Gastrocnemius medialis (tissue), 4 donors: ENCODE measurements at regions not wholly inside any gene's neighbourhood (a gene's known extent, or its start where the extent isn't known, plus 50 kb on each side); places are given as distances from the start of the nearest gene placed in this dataset.

Experiments
- ATAC-seq, 2 donors: fragments of 150-250 bp; one replicate each; pipeline ENCODE4 v1.9.1; 2016
- DNase-seq, 2 donors: peaks; one replicate each; pipeline ENCODE4 v3.0.0-alpha.2; 2019
- H3K27ac ChIP-seq, 4 donors: fragments of 200-600 bp; sonication (generic); 1 replicate in 1 of 4; 2 replicates in 3 of 4; pipeline ENCODE4 v1.5.1; 2016 to 2018; ENCODE audit warnings: mild to moderate bottlenecking in 2 of 4, moderate library complexity in 1 of 4
- H3K27me3 ChIP-seq, 3 donors: fragments of 200-600 bp; sonication (generic) in 2 of 3; 1 replicate in 1 of 3; 2 replicates in 2 of 3; pipeline versions ENCODE4 v1.5.1 to v1.6.0; 2016 to 2019; ENCODE audit warnings: mild to moderate bottlenecking in 1 of 3, moderate library complexity in 1 of 3
- H3K36me3 ChIP-seq, 2 donors: fragments of 200-600 bp; sonication (generic) in 1 of 2; one replicate each; pipeline ENCODE4 v1.5.1; 2017 to 2018
- H3K4me1 ChIP-seq, 2 donors: fragments of 200-600 bp; sonication (generic) in 1 of 2; one replicate each; pipeline ENCODE4 v1.5.1; 2016 to 2017; ENCODE audit warnings: mild to moderate bottlenecking in 2 of 2
- H3K4me3 ChIP-seq, 4 donors: fragments of 200-600 bp; sonication (generic) in 3 of 4; 1 replicate in 1 of 4; 2 replicates in 3 of 4; pipeline ENCODE4 v1.5.1; 2016 to 2019; ENCODE audit warnings: mild to moderate bottlenecking in 2 of 4
- H3K9me3 ChIP-seq, 3 donors: fragments of 200-600 bp; sonication (generic) in 2 of 3; 1 replicate in 1 of 3; 2 replicates in 2 of 3; pipeline ENCODE4 v1.5.1; 2016 to 2019
- POLR2A ChIP-seq, 2 donors: fragments of 450-650 bp; IDR thresholded peaks; one replicate each; pipeline ENCODE4 v1.6.1; 2017; ENCODE audit warnings: antibody characterized with exemption in 2 of 2, mild to moderate bottlenecking in 2 of 2, moderate library complexity in 2 of 2
- in situ Hi-C, 4 donors: fragments of 200-750 bp; cut with MboI; loops; one replicate each; pipeline versions ENCODE4 v1.15.0 to v1.8.0; 2017; ENCODE audit warnings: low sequenced_read_pairs in 4 of 4
- intact Hi-C: fragments of 100-400 bp; cut with DNase I; formaldehyde crosslinking; loops from one replicate; pipeline ENCODE4 v1.15.1; 2023; ENCODE audit warnings: low total_unique reads
- TF ChIP-seq, protein P1 (sequence below), 5 experiments: fragments of 450-650 bp in 3 of 5; fragments of 200-600 bp in 2 of 5; sonication (generic) in 2 of 5; IDR thresholded peaks in 4 of 5; conservative IDR thresholded peaks in 1 of 5; 1 replicate in 4 of 5; 2 replicates in 1 of 5; pipeline ENCODE4 v1.5.1; 2016 to 2019; ENCODE audit warnings: antibody characterized with exemption in 5 of 5, mild to moderate bottlenecking in 3 of 5, moderate library complexity in 3 of 5

DNA sequence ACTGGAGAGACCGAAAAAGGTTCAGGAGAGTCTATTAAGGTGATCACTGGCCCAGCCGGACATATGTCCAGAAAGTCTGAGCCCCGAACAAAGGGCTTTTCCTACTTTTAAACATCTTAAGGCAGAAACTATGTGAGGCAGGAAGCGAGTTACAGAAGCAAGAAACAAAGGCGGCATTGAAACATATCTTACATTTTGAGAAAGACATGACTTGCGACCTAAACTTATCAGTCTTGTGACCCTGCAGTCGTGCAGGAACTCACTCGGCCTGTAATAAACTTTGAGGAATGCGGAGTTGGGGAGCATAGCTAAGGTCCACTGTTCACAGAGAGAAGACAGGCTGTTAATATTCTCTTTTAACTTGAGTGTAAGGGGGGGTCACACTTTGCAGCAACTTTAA lies 158.7 kb downstream of the TBX22 start:
- DNase-seq (no peak), ATAC-seq (no peak)
- Histone ChIP-seq H3K9me3 (no peaks in the 10 kb centered on the region), H3K27me3 (no peaks in the 10 kb centered on the region), H3K27ac (no peak overlapping the region), H3K4me1 (no peaks in the 10 kb centered on the region), H3K36me3 (no peaks in the 10 kb centered on the region), H3K4me3 (no peak overlapping the region)
- TF ChIP-seq POLR2A (IDR thresholded peaks at IDR 0.05), result no peak
- TF ChIP-seq, protein P1, sequence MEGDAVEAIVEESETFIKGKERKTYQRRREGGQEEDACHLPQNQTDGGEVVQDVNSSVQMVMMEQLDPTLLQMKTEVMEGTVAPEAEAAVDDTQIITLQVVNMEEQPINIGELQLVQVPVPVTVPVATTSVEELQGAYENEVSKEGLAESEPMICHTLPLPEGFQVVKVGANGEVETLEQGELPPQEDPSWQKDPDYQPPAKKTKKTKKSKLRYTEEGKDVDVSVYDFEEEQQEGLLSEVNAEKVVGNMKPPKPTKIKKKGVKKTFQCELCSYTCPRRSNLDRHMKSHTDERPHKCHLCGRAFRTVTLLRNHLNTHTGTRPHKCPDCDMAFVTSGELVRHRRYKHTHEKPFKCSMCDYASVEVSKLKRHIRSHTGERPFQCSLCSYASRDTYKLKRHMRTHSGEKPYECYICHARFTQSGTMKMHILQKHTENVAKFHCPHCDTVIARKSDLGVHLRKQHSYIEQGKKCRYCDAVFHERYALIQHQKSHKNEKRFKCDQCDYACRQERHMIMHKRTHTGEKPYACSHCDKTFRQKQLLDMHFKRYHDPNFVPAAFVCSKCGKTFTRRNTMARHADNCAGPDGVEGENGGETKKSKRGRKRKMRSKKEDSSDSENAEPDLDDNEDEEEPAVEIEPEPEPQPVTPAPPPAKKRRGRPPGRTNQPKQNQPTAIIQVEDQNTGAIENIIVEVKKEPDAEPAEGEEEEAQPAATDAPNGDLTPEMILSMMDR (IDR thresholded peaks at IDR 0.05 in 4 of 5, conservative IDR thresholded peaks at IDR 0.05 in 1 of 5), result no peak
- intact Hi-C loops, result no loop called here
- in situ Hi-C loops, result no loop called here

DNA sequence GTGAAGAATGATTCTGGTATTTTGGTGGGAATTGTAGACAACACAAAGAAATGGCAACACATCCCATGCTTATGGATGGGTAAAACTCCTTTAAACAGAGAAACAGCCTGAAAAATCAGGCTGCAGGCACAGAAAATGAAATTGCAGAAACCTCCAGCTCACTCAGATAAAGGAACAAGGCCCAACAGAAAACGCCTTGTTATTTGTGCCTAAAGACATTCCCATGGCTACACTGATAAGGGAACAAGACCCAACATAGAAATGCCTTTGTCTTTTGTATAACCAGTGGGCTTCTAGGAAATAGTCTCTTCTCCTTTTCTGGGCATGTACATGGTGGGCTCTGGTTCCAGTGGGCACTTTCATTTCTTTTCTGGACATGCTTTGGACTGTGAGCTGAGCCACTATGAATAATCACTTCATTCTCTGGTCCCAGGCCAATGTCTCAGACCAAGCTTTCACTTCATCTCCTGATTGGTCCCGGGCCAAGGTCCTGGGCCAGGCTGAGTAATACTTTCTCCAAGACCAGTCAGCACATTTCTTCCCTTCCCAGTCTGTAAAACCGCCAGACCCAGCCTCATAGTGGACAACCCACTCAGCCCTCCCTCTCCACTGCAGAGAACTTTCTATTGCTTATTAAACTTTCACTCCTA lies 160.5 kb downstream of the TBX22 start:
- Histone ChIP-seq H3K27ac (no peak overlapping the region), H3K27me3 (no peaks in the 10 kb centered on the region), H3K4me3 (no peak overlapping the region), H3K4me1 (no peaks in the 10 kb centered on the region), H3K9me3 (no peaks in the 10 kb centered on the region), H3K36me3 (no peaks in the 10 kb centered on the region)
- TF ChIP-seq, protein P1 (IDR thresholded peaks at IDR 0.05 in 4 of 5, conservative IDR thresholded peaks at IDR 0.05 in 1 of 5), result no peak
- no peak for TF ChIP-seq POLR2A (IDR thresholded peaks at IDR 0.05)
- DNase-seq (peak in 1 of 2 donors; percentile 11), ATAC-seq (no peak)
- in situ Hi-C loops, result no loop called here
- intact Hi-C loops, result no loop called here

DNA sequence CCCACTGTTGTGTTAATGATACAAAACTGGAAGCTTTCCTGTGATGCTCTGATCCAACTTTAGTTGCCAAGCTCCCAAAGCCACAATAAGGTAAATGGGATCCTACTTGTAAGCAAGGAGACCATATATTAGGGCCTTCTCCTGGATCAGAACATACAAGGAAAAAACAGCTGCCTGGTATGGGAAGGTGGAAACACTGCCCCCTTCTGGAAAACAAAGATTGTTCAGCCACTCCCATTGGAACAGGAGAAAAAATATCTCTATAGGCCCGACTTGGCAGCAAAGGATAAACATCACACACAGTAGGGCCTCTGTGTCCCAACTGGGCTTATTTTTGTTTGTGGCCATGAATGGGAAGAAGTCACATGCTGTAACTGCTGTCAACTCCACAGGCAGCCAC lies 166.5 kb downstream of the TBX22 start:
- no peak overlapping the region for H3K27ac ChIP-seq
- no peaks in the 10 kb centered on the region for H3K36me3 ChIP-seq
- intact Hi-C loops (no loop called here), in situ Hi-C loops (no loop called here)
- DNase-seq (no peak), ATAC-seq (no peak)
- no peaks in the 10 kb centered on the region for H3K4me1 ChIP-seq
- H3K4me3 ChIP-seq, result no peak overlapping the region
- no peak for TF ChIP-seq POLR2A (IDR thresholded peaks at IDR 0.05)
- TF ChIP-seq, protein P1 (IDR thresholded peaks at IDR 0.05 in 4 of 5, conservative IDR thresholded peaks at IDR 0.05 in 1 of 5), result no peak
- no peaks in the 10 kb centered on the region for H3K27me3 ChIP-seq
- no peaks in the 10 kb centered on the region for H3K9me3 ChIP-seq

DNA sequence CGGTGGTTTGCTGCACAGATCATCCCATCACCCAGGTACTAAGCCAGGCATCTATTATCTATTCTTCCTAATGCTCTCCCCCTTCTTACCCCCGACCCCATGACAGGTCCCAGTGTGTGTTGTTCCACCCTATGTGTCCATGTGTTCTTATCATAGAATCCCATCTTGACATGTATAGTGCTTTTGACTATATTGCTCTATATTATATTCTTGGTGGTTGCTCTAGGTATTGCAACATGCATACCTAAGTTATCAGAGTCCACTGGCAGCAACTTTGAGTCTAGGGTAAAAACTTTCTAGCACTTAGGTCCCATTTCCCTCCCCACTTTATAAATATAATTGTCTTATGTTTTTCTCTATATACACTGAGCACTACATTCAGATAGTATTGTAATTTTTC lies 170.3 kb downstream of the TBX22 start:
- H3K4me3 ChIP-seq, result no peak overlapping the region
- H3K9me3 ChIP-seq, result no peaks in the 10 kb centered on the region
- no peak for TF ChIP-seq POLR2A (IDR thresholded peaks at IDR 0.05)
- TF ChIP-seq, protein P1 (IDR thresholded peaks at IDR 0.05 in 4 of 5, conservative IDR thresholded peaks at IDR 0.05 in 1 of 5), result no peak
- in situ Hi-C loops (no loop called here), intact Hi-C loops (no loop called here)
- H3K27ac ChIP-seq, result no peak overlapping the region
- no peaks in the 10 kb centered on the region for H3K27me3 ChIP-seq
- H3K36me3 ChIP-seq, result no peaks in the 10 kb centered on the region
- no peak for DNase-seq
- ATAC-seq, result no peak
- H3K4me1 ChIP-seq, result no peaks in the 10 kb centered on the region

DNA sequence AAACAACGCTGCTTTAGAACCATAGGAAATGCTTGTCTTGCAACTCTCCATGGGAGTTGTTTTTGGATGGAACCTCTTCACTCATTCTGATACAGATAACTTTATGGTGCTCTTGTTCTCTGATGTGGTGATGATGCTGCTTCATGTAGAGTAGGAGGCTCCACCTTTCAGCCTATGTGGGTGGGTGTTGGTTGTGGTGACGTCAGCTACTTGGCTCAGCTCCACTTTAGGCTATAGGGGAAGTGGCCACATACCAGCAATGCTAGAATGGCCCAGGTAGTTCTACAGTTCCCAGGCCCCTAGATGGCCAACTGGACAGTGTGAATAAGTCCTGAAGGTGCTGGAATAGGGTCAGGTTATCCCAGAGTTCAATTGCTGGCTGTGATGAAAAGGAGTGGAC lies 192.1 kb downstream of the TBX22 start:
- no peak overlapping the region for H3K4me3 ChIP-seq
- ATAC-seq, result no peak
- in situ Hi-C loops, result no loop called here

More for the DNA sequence above, 192.1 kb downstream of the TBX22 start:
- H3K4me1 ChIP-seq, result no peaks in the 10 kb centered on the region
- no peaks in the 10 kb centered on the region for H3K36me3 ChIP-seq
- no peak for TF ChIP-seq POLR2A (IDR thresholded peaks at IDR 0.05)
- TF ChIP-seq, protein P1 (IDR thresholded peaks at IDR 0.05 in 4 of 5, conservative IDR thresholded peaks at IDR 0.05 in 1 of 5), result no peak
- no peaks in the 10 kb centered on the region for H3K27me3 ChIP-seq
- intact Hi-C loops, result no loop called here
- no peaks in the 10 kb centered on the region for H3K9me3 ChIP-seq
- H3K27ac ChIP-seq, result no peak overlapping the region
- DNase-seq, result no peak
